ENCODE measurements at regions not wholly inside any gene's neighbourhood (a gene's known extent, or its start where the extent isn't known, plus 50 kb on each side); places are given as distances from the start of the nearest gene placed in this dataset.

GRCh38 chr2:23131066-23131575 is 253.9 kb upstream of the KLHL29 start:
- intact Hi-C loops (cut with micrococcal nuclease) = no loop called here
- peaks cover 0 to 2% of the 10 kb centered on the region in 2 donors for H3K27me3 Mint-ChIP-seq (ENCODE audit: low read depth in 2 of 2)
- Histone ChIP-seq H3K4me3 (ENCODE audit: low read length) (no peak overlapping the region), H3K27me3 (ENCODE audit: control insufficient read depth, insufficient read depth, low read length) (no peaks in the 10 kb centered on the region), H3K9me3 (ENCODE audit: control insufficient read depth, insufficient read depth, low read length) (no peaks in the 10 kb centered on the region), H3K27ac (ENCODE audit: low read length) (no peak overlapping the region), H3K4me1 (ENCODE audit: control insufficient read depth, insufficient read depth, low read length) (no peaks in the 10 kb centered on the region), H3K36me3 (ENCODE audit: control insufficient read depth, insufficient read depth, low read length) (no peaks in the 10 kb centered on the region)
- H3K9me3 Mint-ChIP-seq = peaks cover 3 to 5% of the 10 kb centered on the region in 2 donors
- no peaks in the 10 kb centered on the region for H3K4me1 Mint-ChIP-seq
- H3K4me3 Mint-ChIP-seq = no peak overlapping the region
- ATAC-seq (no peak), DNase-seq (no peak)
- 71% methylated on average over 4 of the region's 4 CpGs for WGBS (ENCODE audit: insufficient coverage)
- no peak overlapping the region for H3K27ac Mint-ChIP-seq
- no peak for TF ChIP-seq CTCF (IDR thresholded peaks at IDR 0.05)
- H3K36me3 Mint-ChIP-seq = no peaks in the 10 kb centered on the region

GRCh38 chr2:23132000-23132399 is 253.0 kb upstream of the KLHL29 start:
- Mint-ChIP-seq H3K27me3 (ENCODE audit: low read depth in 2 of 2) (peaks cover 0 to 2% of the 10 kb centered on the region in 2 donors), H3K36me3 (no peaks in the 10 kb centered on the region), H3K4me3 (no peak overlapping the region), H3K9me3 (peaks cover 0 to 5% of the 10 kb centered on the region in 2 donors), H3K27ac (no peak overlapping the region), H3K4me1 (no peaks in the 10 kb centered on the region)
- no peak for TF ChIP-seq CTCF (IDR thresholded peaks at IDR 0.05)
- no peak overlapping the region for H3K27ac ChIP-seq (ENCODE audit: low read length)
- ATAC-seq = no peak
- no peaks in the 10 kb centered on the region for H3K27me3 ChIP-seq (ENCODE audit: control insufficient read depth, insufficient read depth, low read length)
- H3K4me1 ChIP-seq (ENCODE audit: control insufficient read depth, insufficient read depth, low read length) = no peaks in the 10 kb centered on the region
- H3K36me3 ChIP-seq (ENCODE audit: control insufficient read depth, insufficient read depth, low read length) = no peaks in the 10 kb centered on the region
- intact Hi-C loops (cut with micrococcal nuclease) = no loop called here
- no peaks in the 10 kb centered on the region for H3K9me3 ChIP-seq (ENCODE audit: control insufficient read depth, insufficient read depth, low read length)
- WGBS (ENCODE audit: insufficient coverage) = 91% methylated on average over 2 of the region's 2 CpGs
- H3K4me3 ChIP-seq (ENCODE audit: low read length) = no peak overlapping the region
- no peak for DNase-seq

GRCh38 chr2:23132823-23133595 is 252.0 kb upstream of the KLHL29 start:
- H3K27me3 Mint-ChIP-seq (ENCODE audit: low read depth in 2 of 2) = peaks cover 0 to 2% of the 10 kb centered on the region in 2 donors
- H3K27ac Mint-ChIP-seq = no peak overlapping the region
- H3K9me3 Mint-ChIP-seq = peaks cover 0 to 5% of the 10 kb centered on the region in 2 donors
- DNase-seq (no peak), ATAC-seq (no peak)
- Histone ChIP-seq H3K4me3 (ENCODE audit: low read length) (no peak overlapping the region), H3K36me3 (ENCODE audit: control insufficient read depth, insufficient read depth, low read length) (no peaks in the 10 kb centered on the region), H3K9me3 (ENCODE audit: control insufficient read depth, insufficient read depth, low read length) (no peaks in the 10 kb centered on the region), H3K4me1 (ENCODE audit: control insufficient read depth, insufficient read depth, low read length) (no peaks in the 10 kb centered on the region), H3K27me3 (ENCODE audit: control insufficient read depth, insufficient read depth, low read length) (no peaks in the 10 kb centered on the region), H3K27ac (ENCODE audit: low read length) (no peak overlapping the region)
- H3K4me3 Mint-ChIP-seq = no peak overlapping the region
- no peaks in the 10 kb centered on the region for H3K36me3 Mint-ChIP-seq
- no peak for TF ChIP-seq CTCF (IDR thresholded peaks at IDR 0.05)
- 25% methylated on average over 3 of the region's 3 CpGs for WGBS (ENCODE audit: insufficient coverage)
- H3K4me1 Mint-ChIP-seq = no peaks in the 10 kb centered on the region
- intact Hi-C loops (cut with micrococcal nuclease) = no loop called here
